ENCODE measurements at regions not wholly inside any gene's neighbourhood (a gene's known extent, or its start where the extent isn't known, plus 50 kb on each side); places are given as distances from the start of the nearest gene placed in this dataset.

- TF ChIP-seq CTCF (IDR thresholded peaks at IDR 0.05) (no peak), POLR2A (IDR thresholded peaks at IDR 0.05) (no peak)
Measured at GRCh38 chr6:1127129-1127528, 184.8 kb upstream of the FOXQ1 start.
